ENCODE measurements at regions not wholly inside any gene's neighbourhood (a gene's known extent, or its start where the extent isn't known, plus 50 kb on each side); places are given as distances from the start of the nearest gene placed in this dataset.
"Not testable (repeated sequence)": the region's sequence is repeated elsewhere in the genome, so short reads cannot be mapped to it uniquely, and the experiment has no call there.

DNA sequence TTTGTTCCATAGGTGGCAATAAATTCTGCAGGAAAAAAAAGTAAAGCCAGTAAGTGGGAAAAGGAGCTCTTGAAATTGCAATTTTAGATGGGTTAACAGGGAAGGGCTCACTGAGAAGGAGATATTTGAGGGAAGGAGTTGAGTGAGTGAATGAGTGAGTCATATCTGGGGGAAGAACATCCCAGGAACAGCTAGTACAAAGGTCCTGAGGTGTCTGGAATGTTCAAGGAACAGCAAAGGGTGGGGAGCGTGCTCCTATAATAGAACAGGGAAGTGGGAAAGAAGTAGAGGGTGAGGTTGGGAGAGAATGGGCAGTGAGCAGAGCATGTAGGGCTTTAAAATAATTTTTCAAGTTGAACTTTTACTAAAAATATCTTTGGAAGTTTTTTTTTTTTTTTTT lies 68.0 kb upstream of the PSME4 start:
- TF ChIP-seq BACH2 (CRISPR knock-in tag; IDR thresholded peaks at IDR 0.05; ENCODE audit: borderline replicate concordance) (no peak), OSR1 (CRISPR knock-in tag; IDR thresholded peaks at IDR 0.05) (no peak), ZFP3 (CRISPR knock-in tag; IDR thresholded peaks at IDR 0.05) (no peak), RARB (CRISPR knock-in tag; IDR thresholded peaks at IDR 0.05) (no peak)
- no peak for ATAC-seq

DNA sequence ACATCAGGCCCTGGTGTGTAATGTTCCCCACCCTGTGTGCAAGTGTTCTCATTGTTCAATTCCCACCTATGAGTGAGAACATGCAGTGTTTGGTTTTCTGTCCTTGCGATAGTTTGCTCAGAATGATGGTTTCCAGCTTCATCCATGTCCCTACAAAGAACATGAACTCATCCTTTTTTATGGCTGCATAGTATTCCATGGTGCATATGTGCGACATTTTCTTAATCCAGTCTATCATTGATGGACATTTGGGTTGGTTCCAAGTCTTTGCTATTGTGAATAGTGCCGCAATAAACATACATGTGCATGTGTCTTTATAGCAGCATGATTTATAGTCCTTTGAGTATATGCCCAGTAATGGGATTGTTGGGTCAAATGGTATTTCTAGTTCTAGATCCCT lies 60.5 kb upstream of the PSME4 start:
- not testable (repeated sequence) for ATAC-seq

DNA sequence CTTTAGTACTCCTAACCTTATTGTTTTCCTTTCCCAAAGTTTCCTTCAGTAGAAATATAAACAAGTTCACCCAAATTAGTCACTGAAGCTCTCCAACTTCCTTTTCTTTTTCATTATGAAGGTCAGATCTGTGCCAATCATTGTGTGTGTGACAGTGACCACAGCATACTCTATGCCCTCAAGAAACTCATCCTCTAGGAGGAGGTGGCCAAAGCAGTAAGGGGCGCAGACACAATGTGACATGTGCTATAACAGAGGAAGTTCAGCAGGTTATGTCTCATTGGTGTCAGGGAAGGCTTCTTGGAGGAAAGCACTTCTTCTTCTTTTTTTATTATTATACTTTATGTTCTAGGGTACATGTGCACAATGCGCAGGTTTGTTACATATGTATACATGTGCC lies 60.0 kb upstream of the PSME4 start:
- ATAC-seq, result no peak
- TF ChIP-seq, protein P1, sequence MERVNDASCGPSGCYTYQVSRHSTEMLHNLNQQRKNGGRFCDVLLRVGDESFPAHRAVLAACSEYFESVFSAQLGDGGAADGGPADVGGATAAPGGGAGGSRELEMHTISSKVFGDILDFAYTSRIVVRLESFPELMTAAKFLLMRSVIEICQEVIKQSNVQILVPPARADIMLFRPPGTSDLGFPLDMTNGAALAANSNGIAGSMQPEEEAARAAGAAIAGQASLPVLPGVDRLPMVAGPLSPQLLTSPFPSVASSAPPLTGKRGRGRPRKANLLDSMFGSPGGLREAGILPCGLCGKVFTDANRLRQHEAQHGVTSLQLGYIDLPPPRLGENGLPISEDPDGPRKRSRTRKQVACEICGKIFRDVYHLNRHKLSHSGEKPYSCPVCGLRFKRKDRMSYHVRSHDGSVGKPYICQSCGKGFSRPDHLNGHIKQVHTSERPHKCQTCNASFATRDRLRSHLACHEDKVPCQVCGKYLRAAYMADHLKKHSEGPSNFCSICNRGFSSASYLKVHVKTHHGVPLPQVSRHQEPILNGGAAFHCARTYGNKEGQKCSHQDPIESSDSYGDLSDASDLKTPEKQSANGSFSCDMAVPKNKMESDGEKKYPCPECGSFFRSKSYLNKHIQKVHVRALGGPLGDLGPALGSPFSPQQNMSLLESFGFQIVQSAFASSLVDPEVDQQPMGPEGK (CRISPR knock-in tag; IDR thresholded peaks at IDR 0.05; ENCODE audit: borderline replicate concordance), result no peak
- TF ChIP-seq ARNTL (CRISPR knock-in tag; IDR thresholded peaks at IDR 0.05; ENCODE audit: borderline replicate concordance, low read depth), result no peak
- TF ChIP-seq ZFP3 (CRISPR knock-in tag; IDR thresholded peaks at IDR 0.05), result no peak
- TF ChIP-seq GLIS3 (CRISPR knock-in tag; IDR thresholded peaks at IDR 0.05), result no peak
- no peak for TF ChIP-seq OSR1 (CRISPR knock-in tag; IDR thresholded peaks at IDR 0.05)
- TF ChIP-seq ESRRG (CRISPR knock-in tag; IDR thresholded peaks at IDR 0.05), result no peak
- no peak for TF ChIP-seq ZNF8 (CRISPR knock-in tag; IDR thresholded peaks at IDR 0.05)
- TF ChIP-seq, protein P2, sequence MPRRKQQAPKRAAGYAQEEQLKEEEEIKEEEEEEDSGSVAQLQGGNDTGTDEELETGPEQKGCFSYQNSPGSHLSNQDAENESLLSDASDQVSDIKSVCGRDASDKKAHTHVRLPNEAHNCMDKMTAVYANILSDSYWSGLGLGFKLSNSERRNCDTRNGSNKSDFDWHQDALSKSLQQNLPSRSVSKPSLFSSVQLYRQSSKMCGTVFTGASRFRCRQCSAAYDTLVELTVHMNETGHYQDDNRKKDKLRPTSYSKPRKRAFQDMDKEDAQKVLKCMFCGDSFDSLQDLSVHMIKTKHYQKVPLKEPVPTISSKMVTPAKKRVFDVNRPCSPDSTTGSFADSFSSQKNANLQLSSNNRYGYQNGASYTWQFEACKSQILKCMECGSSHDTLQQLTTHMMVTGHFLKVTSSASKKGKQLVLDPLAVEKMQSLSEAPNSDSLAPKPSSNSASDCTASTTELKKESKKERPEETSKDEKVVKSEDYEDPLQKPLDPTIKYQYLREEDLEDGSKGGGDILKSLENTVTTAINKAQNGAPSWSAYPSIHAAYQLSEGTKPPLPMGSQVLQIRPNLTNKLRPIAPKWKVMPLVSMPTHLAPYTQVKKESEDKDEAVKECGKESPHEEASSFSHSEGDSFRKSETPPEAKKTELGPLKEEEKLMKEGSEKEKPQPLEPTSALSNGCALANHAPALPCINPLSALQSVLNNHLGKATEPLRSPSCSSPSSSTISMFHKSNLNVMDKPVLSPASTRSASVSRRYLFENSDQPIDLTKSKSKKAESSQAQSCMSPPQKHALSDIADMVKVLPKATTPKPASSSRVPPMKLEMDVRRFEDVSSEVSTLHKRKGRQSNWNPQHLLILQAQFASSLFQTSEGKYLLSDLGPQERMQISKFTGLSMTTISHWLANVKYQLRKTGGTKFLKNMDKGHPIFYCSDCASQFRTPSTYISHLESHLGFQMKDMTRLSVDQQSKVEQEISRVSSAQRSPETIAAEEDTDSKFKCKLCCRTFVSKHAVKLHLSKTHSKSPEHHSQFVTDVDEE (CRISPR knock-in tag; IDR thresholded peaks at IDR 0.05), result no peak
- TF ChIP-seq SNAI2 (CRISPR knock-in tag; IDR thresholded peaks at IDR 0.05), result no peak
- no peak for TF ChIP-seq BACH2 (CRISPR knock-in tag; IDR thresholded peaks at IDR 0.05; ENCODE audit: borderline replicate concordance)
- TF ChIP-seq TCF4 (CRISPR knock-in tag; IDR thresholded peaks at IDR 0.05; ENCODE audit: borderline replicate concordance), result no peak
- TF ChIP-seq, protein P3, sequence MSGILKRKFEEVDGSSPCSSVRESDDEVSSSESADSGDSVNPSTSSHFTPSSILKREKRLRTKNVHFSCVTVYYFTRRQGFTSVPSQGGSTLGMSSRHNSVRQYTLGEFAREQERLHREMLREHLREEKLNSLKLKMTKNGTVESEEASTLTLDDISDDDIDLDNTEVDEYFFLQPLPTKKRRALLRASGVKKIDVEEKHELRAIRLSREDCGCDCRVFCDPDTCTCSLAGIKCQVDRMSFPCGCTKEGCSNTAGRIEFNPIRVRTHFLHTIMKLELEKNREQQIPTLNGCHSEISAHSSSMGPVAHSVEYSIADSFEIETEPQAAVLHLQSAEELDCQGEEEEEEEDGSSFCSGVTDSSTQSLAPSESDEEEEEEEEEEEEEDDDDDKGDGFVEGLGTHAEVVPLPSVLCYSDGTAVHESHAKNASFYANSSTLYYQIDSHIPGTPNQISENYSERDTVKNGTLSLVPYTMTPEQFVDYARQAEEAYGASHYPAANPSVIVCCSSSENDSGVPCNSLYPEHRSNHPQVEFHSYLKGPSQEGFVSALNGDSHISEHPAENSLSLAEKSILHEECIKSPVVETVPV (CRISPR knock-in tag; IDR thresholded peaks at IDR 0.05), result no peak
- TF ChIP-seq, protein P4, sequence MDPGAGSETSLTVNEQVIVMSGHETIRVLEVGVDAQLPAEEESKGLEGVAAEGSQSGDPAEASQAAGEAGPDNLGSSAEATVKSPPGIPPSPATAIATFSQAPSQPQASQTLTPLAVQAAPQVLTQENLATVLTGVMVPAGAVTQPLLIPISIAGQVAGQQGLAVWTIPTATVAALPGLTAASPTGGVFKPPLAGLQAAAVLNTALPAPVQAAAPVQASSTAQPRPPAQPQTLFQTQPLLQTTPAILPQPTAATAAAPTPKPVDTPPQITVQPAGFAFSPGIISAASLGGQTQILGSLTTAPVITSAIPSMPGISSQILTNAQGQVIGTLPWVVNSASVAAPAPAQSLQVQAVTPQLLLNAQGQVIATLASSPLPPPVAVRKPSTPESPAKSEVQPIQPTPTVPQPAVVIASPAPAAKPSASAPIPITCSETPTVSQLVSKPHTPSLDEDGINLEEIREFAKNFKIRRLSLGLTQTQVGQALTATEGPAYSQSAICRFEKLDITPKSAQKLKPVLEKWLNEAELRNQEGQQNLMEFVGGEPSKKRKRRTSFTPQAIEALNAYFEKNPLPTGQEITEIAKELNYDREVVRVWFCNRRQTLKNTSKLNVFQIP (CRISPR knock-in tag; IDR thresholded peaks at IDR 0.05; ENCODE audit: borderline replicate concordance, low read depth), result no peak
- TF ChIP-seq ZNF565 (CRISPR knock-in tag; conservative IDR thresholded peaks at IDR 0.05; ENCODE audit: low read depth), result no peak
- no peak for TF ChIP-seq ISL1 (CRISPR knock-in tag; IDR thresholded peaks at IDR 0.05)
- no peak for TF ChIP-seq ZC3H10 (CRISPR knock-in tag; IDR thresholded peaks at IDR 0.05)
- TF ChIP-seq TOX (CRISPR knock-in tag; IDR thresholded peaks at IDR 0.05; ENCODE audit: borderline replicate concordance), result no peak
- no peak for TF ChIP-seq ZFP30 (CRISPR knock-in tag; IDR thresholded peaks at IDR 0.05)
- no peak for TF ChIP-seq PPARA (CRISPR knock-in tag; IDR thresholded peaks at IDR 0.05; ENCODE audit: borderline replicate concordance)
- TF ChIP-seq ZNF70 (CRISPR knock-in tag; IDR thresholded peaks at IDR 0.05), result no peak

DNA sequence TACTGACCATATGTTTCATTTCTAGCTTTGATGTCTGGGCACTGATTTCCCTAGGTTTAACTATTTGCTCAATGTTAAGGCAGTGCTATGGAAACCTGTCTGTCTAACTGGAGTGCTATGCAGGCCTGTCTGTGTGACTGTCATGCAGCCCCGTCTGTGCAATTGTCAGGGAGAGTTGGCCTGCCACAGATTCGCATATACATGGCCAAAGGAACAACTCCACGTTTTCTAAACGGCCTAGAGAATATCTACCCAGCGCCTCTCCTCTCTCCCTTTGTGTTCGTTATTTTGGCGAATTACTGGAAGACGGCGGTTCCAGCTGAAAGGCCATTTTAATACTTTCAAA lies 59.6 kb upstream of the PSME4 start:
- ATAC-seq, result no peak
- no peak for TF ChIP-seq CSDC2 (CRISPR knock-in tag; IDR thresholded peaks at IDR 0.05)
- TF ChIP-seq ZNF70 (CRISPR knock-in tag; IDR thresholded peaks at IDR 0.05), result no peak
- TF ChIP-seq ZNF565 (CRISPR knock-in tag; conservative IDR thresholded peaks at IDR 0.05; ENCODE audit: low read depth), result no peak
- TF ChIP-seq ESRRG (CRISPR knock-in tag; IDR thresholded peaks at IDR 0.05), result no peak
- TF ChIP-seq BACH2 (CRISPR knock-in tag; IDR thresholded peaks at IDR 0.05; ENCODE audit: borderline replicate concordance), result no peak
- TF ChIP-seq, protein P2 (CRISPR knock-in tag; IDR thresholded peaks at IDR 0.05), result no peak
- TF ChIP-seq ZFP3 (CRISPR knock-in tag; IDR thresholded peaks at IDR 0.05), result no peak
- TF ChIP-seq GLIS3 (CRISPR knock-in tag; IDR thresholded peaks at IDR 0.05), result no peak
- no peak for TF ChIP-seq ZC3H10 (CRISPR knock-in tag; IDR thresholded peaks at IDR 0.05)

Data from SK-N-SH treated with all-trans-retinoic acid at 6 μM for 48 hours (cell line).